GM23248 (cell line): ENCODE measurements at regions not wholly inside any gene's neighbourhood (a gene's known extent, or its start where the extent isn't known, plus 50 kb on each side); places are given as distances from the start of the nearest gene placed in this dataset.

Experiments
- EZH2 ChIP-seq: fragments of 200-600 bp; sonication (generic); IDR thresholded peaks from 2 replicates; pipeline ENCODE4 v1.6.1; 2018; ENCODE audit warnings: antibody characterized with exemption, mild to moderate bottlenecking; ENCODE audit not compliant: insufficient read depth, poor library complexity, severe bottlenecking
- EZH2phosphoT487 ChIP-seq: fragments of 200-600 bp; sonication (generic); IDR thresholded peaks from 2 replicates; pipeline ENCODE4 v1.6.1; 2018; ENCODE audit warnings: antibody characterized with exemption, moderate library complexity, mild to moderate bottlenecking, low read depth; ENCODE audit not compliant: insufficient read depth

GRCh38 chr1:234976861-234977680 lies 151.6 kb downstream of the TOMM20 start:
- no peak for TF ChIP-seq EZH2
- TF ChIP-seq EZH2phosphoT487: no peak
